HL-60 (cell line): ENCODE measurements at regions not wholly inside any gene's neighbourhood (a gene's known extent, or its start where the extent isn't known, plus 50 kb on each side); places are given as distances from the start of the nearest gene placed in this dataset.

Experiments
- CTCF ChIP-seq: IDR thresholded peaks from one replicate; pipeline ENCODE4 v1.5.1; 2011; ENCODE audit warnings: low read length, control low read depth, inconsistent platforms; ENCODE audit not compliant: insufficient read depth
- GABPA ChIP-seq: IDR thresholded peaks from 2 replicates; pipeline ENCODE4 v1.6.1; 2012; ENCODE audit warnings: low read depth
- POLR2AphosphoS5 ChIP-seq: IDR thresholded peaks from 2 replicates; pipeline ENCODE4 v1.6.1; 2012; ENCODE audit warnings: low read depth

- TF ChIP-seq CTCF (no peak), GABPA (no peak), POLR2AphosphoS5 (no peak)
Observed at GRCh38 chr7:67344481-67345193, 348.0 kb downstream of the TYW1 start.
